ENCODE measurements at regions not wholly inside any gene's neighbourhood (a gene's known extent, or its start where the extent isn't known, plus 50 kb on each side); places are given as distances from the start of the nearest gene placed in this dataset.

DNA sequence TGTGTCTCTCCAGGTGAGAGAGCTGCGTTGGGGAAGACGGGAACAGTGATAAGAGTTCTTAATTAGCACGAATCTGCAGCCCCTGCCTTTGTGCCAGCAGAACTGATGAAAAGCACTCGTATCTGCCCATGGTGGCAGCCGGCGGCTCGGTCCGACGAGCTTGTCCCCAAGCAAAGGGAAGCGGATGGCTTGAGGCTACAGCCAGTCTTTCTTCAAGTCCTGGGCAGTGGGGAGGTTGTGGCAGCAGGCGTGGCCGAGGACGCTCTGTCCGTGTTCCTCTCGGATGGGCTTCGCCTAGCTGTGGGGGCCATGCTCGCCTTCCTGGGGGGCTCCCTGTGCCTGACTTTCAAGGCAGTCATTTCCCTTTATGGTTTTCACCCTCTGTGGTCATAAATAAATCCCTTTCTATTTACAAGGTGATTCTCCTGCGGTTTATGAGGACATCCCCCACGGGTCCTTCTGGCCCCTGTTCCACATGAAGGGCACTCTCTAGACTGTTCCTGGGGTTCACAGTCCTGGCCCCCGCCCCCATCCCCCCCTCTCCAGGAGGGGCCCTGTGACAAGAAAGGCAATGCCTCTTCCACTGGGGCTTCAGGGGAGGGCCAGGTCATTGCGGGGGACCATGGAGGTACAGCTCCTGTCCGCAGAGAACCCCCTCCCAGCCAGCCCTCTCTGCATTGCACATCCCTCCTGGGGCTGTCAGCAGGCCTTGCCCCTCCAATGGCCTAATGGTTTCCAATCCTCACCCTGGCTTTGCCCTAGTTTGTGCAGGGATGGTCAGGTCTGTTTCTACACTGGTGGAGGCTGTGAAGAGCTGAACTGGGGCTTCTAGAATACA lies 1212.3 kb downstream of the BRD1 start (continued):
- TF ChIP-seq, protein P1, sequence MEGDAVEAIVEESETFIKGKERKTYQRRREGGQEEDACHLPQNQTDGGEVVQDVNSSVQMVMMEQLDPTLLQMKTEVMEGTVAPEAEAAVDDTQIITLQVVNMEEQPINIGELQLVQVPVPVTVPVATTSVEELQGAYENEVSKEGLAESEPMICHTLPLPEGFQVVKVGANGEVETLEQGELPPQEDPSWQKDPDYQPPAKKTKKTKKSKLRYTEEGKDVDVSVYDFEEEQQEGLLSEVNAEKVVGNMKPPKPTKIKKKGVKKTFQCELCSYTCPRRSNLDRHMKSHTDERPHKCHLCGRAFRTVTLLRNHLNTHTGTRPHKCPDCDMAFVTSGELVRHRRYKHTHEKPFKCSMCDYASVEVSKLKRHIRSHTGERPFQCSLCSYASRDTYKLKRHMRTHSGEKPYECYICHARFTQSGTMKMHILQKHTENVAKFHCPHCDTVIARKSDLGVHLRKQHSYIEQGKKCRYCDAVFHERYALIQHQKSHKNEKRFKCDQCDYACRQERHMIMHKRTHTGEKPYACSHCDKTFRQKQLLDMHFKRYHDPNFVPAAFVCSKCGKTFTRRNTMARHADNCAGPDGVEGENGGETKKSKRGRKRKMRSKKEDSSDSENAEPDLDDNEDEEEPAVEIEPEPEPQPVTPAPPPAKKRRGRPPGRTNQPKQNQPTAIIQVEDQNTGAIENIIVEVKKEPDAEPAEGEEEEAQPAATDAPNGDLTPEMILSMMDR (conservative IDR thresholded peaks at IDR 0.05; ENCODE audit: low read depth in 2 of 2), result no peak
- TF ChIP-seq EZH2phosphoT487 (IDR thresholded peaks at IDR 0.05; ENCODE audit: unreplicated experiment) (no peak), STAT1 (IDR thresholded peaks at IDR 0.05; ENCODE audit: unreplicated experiment) (no peak), NANOG (IDR thresholded peaks at IDR 0.05; ENCODE audit: borderline replicate concordance) (no peak)

DNA sequence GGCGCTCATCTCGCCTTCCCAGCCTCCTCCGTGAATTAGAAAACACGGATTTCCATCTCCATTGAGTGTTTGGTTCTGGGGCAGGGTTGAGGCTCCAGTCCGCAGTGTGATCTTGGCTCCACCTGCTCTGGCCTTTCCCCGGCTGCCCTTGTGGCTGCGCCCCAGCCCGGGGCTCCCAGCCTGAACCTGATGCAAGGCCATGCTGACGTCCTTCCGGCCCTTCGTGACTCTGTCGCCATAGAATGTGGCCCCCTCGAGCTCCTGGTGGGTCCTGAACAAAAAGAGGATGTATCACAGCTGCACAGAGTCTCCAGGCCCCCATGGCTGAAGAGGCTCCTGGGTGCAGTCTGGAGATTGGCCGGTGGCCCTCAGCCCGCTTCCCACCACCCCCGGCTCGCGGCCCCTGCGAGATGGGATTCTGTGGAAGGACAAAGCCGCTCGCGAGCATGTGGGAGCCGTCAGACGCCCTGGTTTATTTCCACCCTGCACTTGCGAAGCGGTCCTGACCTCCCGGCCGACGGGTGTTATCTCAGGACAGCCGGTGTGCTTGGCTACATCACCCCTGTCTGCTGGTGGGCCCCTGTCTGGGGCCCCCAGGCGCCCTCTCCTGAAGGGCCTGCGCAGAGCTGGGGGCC lies 1214.0 kb downstream of the BRD1 start:
- ATAC-seq, result no peak
- Mint-ChIP-seq H3K4me1 (no peaks in the 10 kb centered on the region; the same call in 2 of the 3 replicates), H3K27ac (no peak overlapping the region), H3K9me3 (no peaks in the 10 kb centered on the region; the same call in 2 of the 3 replicates), H3K4me3 (no peak overlapping the region), H3K27me3 (ENCODE audit: insufficient read depth, low read depth, poor library complexity) (peaks cover 9% of the 10 kb centered on the region), H3K36me3 (ENCODE audit: low read depth) (peaks cover 6% of the 10 kb centered on the region; the same call in 2 of the 3 replicates)
- H2AFZ ChIP-seq, result no peak overlapping the region
- DNase-seq (ENCODE audit: low spot score), result no peak
- no peaks in the 10 kb centered on the region for H3K4me1 ChIP-seq (ENCODE audit: insufficient read depth)
- no peaks in the 10 kb centered on the region for H3K36me3 ChIP-seq (ENCODE audit: insufficient read depth)
- H3K9me2 ChIP-seq (ENCODE audit: insufficient read depth), result no peaks in the 10 kb centered on the region
- no peaks in the 10 kb centered on the region for H4K20me1 ChIP-seq (replicated peaks; ENCODE audit: insufficient read depth)
- no peaks in the 10 kb centered on the region for H3F3A ChIP-seq (replicated peaks; ENCODE audit: low read depth)
- H3K4me2 ChIP-seq, result no peak overlapping the region
- no peak overlapping the region for H3K4me3 ChIP-seq
- no peak overlapping the region for H3K27ac ChIP-seq (ENCODE audit: low read depth)
- no peaks in the 10 kb centered on the region for H3K79me2 ChIP-seq (replicated peaks; ENCODE audit: insufficient read depth)
- no peaks in the 10 kb centered on the region for H3K27me3 ChIP-seq (ENCODE audit: insufficient read depth)
- no peak for TF ChIP-seq NANOG (IDR thresholded peaks at IDR 0.05; ENCODE audit: borderline replicate concordance)
- TF ChIP-seq POLR2AphosphoS5 (IDR thresholded peaks at IDR 0.05; ENCODE audit: low read depth), result no peak
- no peak for TF ChIP-seq ZNF114 (CRISPR knock-in tag; IDR thresholded peaks at IDR 0.05)
- no peak for TF ChIP-seq ZNF331 (CRISPR knock-in tag; IDR thresholded peaks at IDR 0.05; ENCODE audit: low read depth)
- TF ChIP-seq STAT1 (IDR thresholded peaks at IDR 0.05; ENCODE audit: unreplicated experiment), result no peak
- no peak for TF ChIP-seq JUNB (IDR thresholded peaks at IDR 0.05; ENCODE audit: unreplicated experiment)
- TF ChIP-seq, protein P2, sequence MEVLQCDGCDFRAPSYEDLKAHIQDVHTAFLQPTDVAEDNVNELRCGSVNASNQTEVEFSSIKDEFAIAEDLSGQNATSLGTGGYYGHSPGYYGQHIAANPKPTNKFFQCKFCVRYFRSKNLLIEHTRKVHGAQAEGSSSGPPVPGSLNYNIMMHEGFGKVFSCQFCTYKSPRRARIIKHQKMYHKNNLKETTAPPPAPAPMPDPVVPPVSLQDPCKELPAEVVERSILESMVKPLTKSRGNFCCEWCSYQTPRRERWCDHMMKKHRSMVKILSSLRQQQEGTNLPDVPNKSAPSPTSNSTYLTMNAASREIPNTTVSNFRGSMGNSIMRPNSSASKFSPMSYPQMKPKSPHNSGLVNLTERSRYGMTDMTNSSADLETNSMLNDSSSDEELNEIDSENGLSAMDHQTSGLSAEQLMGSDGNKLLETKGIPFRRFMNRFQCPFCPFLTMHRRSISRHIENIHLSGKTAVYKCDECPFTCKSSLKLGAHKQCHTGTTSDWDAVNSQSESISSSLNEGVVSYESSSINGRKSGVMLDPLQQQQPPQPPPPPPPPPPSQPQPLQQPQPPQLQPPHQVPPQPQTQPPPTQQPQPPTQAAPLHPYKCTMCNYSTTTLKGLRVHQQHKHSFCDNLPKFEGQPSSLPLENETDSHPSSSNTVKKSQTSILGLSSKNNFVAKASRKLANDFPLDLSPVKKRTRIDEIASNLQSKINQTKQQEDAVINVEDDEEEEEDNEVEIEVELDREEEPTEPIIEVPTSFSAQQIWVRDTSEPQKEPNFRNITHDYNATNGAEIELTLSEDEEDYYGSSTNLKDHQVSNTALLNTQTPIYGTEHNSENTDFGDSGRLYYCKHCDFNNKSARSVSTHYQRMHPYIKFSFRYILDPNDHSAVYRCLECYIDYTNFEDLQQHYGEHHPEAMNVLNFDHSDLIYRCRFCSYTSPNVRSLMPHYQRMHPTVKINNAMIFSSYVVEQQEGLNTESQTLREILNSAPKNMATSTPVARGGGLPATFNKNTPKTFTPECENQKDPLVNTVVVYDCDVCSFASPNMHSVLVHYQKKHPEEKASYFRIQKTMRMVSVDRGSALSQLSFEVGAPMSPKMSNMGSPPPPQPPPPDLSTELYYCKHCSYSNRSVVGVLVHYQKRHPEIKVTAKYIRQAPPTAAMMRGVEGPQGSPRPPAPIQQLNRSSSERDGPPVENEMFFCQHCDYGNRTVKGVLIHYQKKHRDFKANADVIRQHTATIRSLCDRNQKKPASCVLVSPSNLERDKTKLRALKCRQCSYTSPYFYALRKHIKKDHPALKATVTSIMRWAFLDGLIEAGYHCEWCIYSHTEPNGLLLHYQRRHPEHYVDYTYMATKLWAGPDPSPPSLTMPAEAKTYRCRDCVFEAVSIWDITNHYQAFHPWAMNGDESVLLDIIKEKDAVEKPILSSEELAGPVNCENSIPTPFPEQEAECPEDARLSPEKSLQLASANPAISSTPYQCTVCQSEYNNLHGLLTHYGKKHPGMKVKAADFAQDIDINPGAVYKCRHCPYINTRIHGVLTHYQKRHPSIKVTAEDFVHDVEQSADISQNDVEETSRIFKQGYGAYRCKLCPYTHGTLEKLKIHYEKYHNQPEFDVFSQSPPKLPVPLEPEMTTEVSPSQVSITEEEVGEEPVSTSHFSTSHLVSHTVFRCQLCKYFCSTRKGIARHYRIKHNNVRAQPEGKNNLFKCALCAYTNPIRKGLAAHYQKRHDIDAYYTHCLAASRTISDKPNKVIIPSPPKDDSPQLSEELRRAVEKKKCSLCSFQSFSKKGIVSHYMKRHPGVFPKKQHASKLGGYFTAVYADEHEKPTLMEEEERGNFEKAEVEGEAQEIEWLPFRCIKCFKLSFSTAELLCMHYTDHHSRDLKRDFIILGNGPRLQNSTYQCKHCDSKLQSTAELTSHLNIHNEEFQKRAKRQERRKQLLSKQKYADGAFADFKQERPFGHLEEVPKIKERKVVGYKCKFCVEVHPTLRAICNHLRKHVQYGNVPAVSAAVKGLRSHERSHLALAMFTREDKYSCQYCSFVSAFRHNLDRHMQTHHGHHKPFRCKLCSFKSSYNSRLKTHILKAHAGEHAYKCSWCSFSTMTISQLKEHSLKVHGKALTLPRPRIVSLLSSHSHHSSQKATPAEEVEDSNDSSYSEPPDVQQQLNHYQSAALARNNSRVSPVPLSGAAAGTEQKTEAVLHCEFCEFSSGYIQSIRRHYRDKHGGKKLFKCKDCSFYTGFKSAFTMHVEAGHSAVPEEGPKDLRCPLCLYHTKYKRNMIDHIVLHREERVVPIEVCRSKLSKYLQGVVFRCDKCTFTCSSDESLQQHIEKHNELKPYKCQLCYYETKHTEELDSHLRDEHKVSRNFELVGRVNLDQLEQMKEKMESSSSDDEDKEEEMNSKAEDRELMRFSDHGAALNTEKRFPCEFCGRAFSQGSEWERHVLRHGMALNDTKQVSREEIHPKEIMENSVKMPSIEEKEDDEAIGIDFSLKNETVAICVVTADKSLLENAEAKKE (CRISPR knock-in tag; IDR thresholded peaks at IDR 0.05), result no peak
- TF ChIP-seq, protein P3, sequence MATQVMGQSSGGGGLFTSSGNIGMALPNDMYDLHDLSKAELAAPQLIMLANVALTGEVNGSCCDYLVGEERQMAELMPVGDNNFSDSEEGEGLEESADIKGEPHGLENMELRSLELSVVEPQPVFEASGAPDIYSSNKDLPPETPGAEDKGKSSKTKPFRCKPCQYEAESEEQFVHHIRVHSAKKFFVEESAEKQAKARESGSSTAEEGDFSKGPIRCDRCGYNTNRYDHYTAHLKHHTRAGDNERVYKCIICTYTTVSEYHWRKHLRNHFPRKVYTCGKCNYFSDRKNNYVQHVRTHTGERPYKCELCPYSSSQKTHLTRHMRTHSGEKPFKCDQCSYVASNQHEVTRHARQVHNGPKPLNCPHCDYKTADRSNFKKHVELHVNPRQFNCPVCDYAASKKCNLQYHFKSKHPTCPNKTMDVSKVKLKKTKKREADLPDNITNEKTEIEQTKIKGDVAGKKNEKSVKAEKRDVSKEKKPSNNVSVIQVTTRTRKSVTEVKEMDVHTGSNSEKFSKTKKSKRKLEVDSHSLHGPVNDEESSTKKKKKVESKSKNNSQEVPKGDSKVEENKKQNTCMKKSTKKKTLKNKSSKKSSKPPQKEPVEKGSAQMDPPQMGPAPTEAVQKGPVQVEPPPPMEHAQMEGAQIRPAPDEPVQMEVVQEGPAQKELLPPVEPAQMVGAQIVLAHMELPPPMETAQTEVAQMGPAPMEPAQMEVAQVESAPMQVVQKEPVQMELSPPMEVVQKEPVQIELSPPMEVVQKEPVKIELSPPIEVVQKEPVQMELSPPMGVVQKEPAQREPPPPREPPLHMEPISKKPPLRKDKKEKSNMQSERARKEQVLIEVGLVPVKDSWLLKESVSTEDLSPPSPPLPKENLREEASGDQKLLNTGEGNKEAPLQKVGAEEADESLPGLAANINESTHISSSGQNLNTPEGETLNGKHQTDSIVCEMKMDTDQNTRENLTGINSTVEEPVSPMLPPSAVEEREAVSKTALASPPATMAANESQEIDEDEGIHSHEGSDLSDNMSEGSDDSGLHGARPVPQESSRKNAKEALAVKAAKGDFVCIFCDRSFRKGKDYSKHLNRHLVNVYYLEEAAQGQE (IDR thresholded peaks at IDR 0.05; ENCODE audit: unreplicated experiment), result no peak

Data from GM23338 (cell line).